Common myeloid progenitor, CD34-positive (primary cell): ENCODE measurements at regions not wholly inside any gene's neighbourhood (a gene's known extent, or its start where the extent isn't known, plus 50 kb on each side); places are given as distances from the start of the nearest gene placed in this dataset.
"Not testable (repeated sequence)": the region's sequence is repeated elsewhere in the genome, so short reads cannot be mapped to it uniquely, and the experiment has no call there.

Experiments
- CTCF ChIA-PET: fragments of 350-600 bp; sonication (Branson Sonifier 250); formaldehyde crosslinking; loops from one replicate; lab custom pipeline; 2021; ENCODE audit warnings: antibody characterized with exemption; lab: Charles Lee
- POLR2A ChIA-PET: fragments of 350-600 bp; sonication (Branson Sonifier 250); formaldehyde crosslinking; loops from one replicate; lab custom pipeline; 2021; ENCODE audit warnings: antibody characterized with exemption; lab: Charles Lee
- DNase-seq, 3 donors: peaks; one replicate each; pipeline versions ENCODE4 v3.0.0 to v3.0.0-alpha.2; 2013
- H3K27ac ChIP-seq, 2 experiments: 1 replicate in 1 of 2; 2 replicates in 1 of 2; pipeline ENCODE4 v1.7.0; 2013; ENCODE audit warnings: inconsistent platforms in 2 of 2, low read length in 2 of 2, mild to moderate bottlenecking in 2 of 2, low read depth in 1 of 2, moderate library complexity in 1 of 2; ENCODE audit not compliant: severe bottlenecking in 2 of 2, insufficient read depth in 1 of 2, poor library complexity in 1 of 2
- H3K27me3 ChIP-seq, 5 experiments: replicated peaks in 2 of 5; 1 replicate in 3 of 5; 2 replicates in 2 of 5; pipeline versions ENCODE4 v1.6.1 to v1.7.0; 2013; ENCODE audit warnings: low read length in 4 of 5, mild to moderate bottlenecking in 2 of 5, moderate library complexity in 2 of 5, inconsistent platforms in 1 of 5; ENCODE audit not compliant: insufficient read depth in 5 of 5, control insufficient read depth in 4 of 5
- H3K36me3 ChIP-seq, 4 experiments: 1 replicate in 2 of 4; 2 replicates in 2 of 4; pipeline versions ENCODE4 v1.6.1 to v1.7.0; 2013; ENCODE audit warnings: low read length in 3 of 4, control low read depth in 1 of 4, mild to moderate bottlenecking in 1 of 4; ENCODE audit not compliant: control insufficient read depth in 4 of 4, insufficient read depth in 4 of 4
- H3K4me1 ChIP-seq, 4 experiments: 1 replicate in 3 of 4; 2 replicates in 1 of 4; pipeline versions ENCODE4 v1.6.1 to v1.7.1; 2013; ENCODE audit warnings: low read length in 3 of 4, mild to moderate bottlenecking in 3 of 4, control low read depth in 1 of 4, inconsistent platforms in 1 of 4, moderate library complexity in 1 of 4; ENCODE audit not compliant: control insufficient read depth in 4 of 4, insufficient read depth in 4 of 4; ENCODE audit errors: control extremely low read depth in 1 of 4
- H3K4me3 ChIP-seq, 7 experiments: 1 replicate in 4 of 7; 2 replicates in 3 of 7; pipeline versions ENCODE4 v1.5.1 to v1.7.0; 2013; ENCODE audit warnings: mild to moderate bottlenecking in 7 of 7, low read length in 6 of 7, moderate library complexity in 6 of 7, inconsistent platforms in 2 of 7, low read depth in 2 of 7, control low read depth in 1 of 7; ENCODE audit not compliant: insufficient read depth in 4 of 7, control insufficient read depth in 1 of 7; ENCODE audit errors: extremely low read depth in 1 of 7
- H3K9me3 ChIP-seq, 5 experiments: 1 replicate in 4 of 5; 2 replicates in 1 of 5; pipeline versions ENCODE4 v1.6.1 to v1.7.1; 2013; ENCODE audit warnings: low read length in 4 of 5, mild to moderate bottlenecking in 2 of 5, inconsistent platforms in 1 of 5, low read depth in 1 of 5, moderate library complexity in 1 of 5; ENCODE audit not compliant: control insufficient read depth in 4 of 5, insufficient read depth in 2 of 5; ENCODE audit errors: control extremely low read depth in 1 of 5
- WGBS: methylation state at CpG from one replicate; pipeline ENCODE4 v1.1.5; 2013; ENCODE audit not compliant: insufficient coverage; 5-methylcytosine and 5-hydroxymethylcytosine counted together

GRCh38 chr9:64461885-64462284 is 823.1 kb downstream of the FOXD4L5 start:
- DNase-seq, CTCF ChIA-PET, H3K4me3 ChIP-seq, H3K36me3 ChIP-seq, H3K4me1 ChIP-seq, H3K27me3 ChIP-seq, H3K27ac ChIP-seq, POLR2A ChIA-PET, H3K9me3 ChIP-seq: not testable (repeated sequence)
- WGBS: no CpG with 5 or more reads among the region's 5 CpGs

- H3K27me3 ChIP-seq, POLR2A ChIA-PET, DNase-seq, H3K4me1 ChIP-seq, CTCF ChIA-PET, H3K9me3 ChIP-seq, H3K4me3 ChIP-seq, H3K36me3 ChIP-seq, H3K27ac ChIP-seq: not testable (repeated sequence)
- WGBS: 76% methylated on average over 2 of the region's 3 CpGs
These were observed 826.4 kb downstream of the FOXD4L5 start for GRCh38 chr9:64458642-64459041.

- H3K27me3 ChIP-seq, H3K4me1 ChIP-seq, POLR2A ChIA-PET, DNase-seq, H3K4me3 ChIP-seq, CTCF ChIA-PET, H3K9me3 ChIP-seq, H3K36me3 ChIP-seq, H3K27ac ChIP-seq: not testable (repeated sequence)
- no CpG with 5 or more reads among the region's 1 CpG for WGBS
These were observed 829.8 kb downstream of the FOXD4L5 start for GRCh38 chr9:64455107-64455648.

GRCh38 chr9:64452134-64452533 is 832.9 kb downstream of the FOXD4L5 start:
- WGBS: 67% methylated on average over 1 of the region's 2 CpGs
- DNase-seq, CTCF ChIA-PET, POLR2A ChIA-PET, H3K36me3 ChIP-seq, H3K4me3 ChIP-seq, H3K27ac ChIP-seq, H3K27me3 ChIP-seq, H3K4me1 ChIP-seq, H3K9me3 ChIP-seq: not testable (repeated sequence)

GRCh38 chr9:64450654-64451053 is 834.4 kb downstream of the FOXD4L5 start:
- H3K36me3 ChIP-seq, H3K4me1 ChIP-seq, DNase-seq, H3K9me3 ChIP-seq, H3K4me3 ChIP-seq, H3K27ac ChIP-seq, CTCF ChIA-PET, POLR2A ChIA-PET, H3K27me3 ChIP-seq: not testable (repeated sequence)
- WGBS: no CpG with 5 or more reads among the region's 5 CpGs

- H3K27me3 ChIP-seq, H3K4me3 ChIP-seq, H3K4me1 ChIP-seq, POLR2A ChIA-PET, H3K27ac ChIP-seq, H3K36me3 ChIP-seq, CTCF ChIA-PET, H3K9me3 ChIP-seq: not testable (repeated sequence)
- peak in 1 of 3 donors; percentile 8 for DNase-seq
- no CpG with 5 or more reads among the region's 2 CpGs for WGBS
These were observed 836.0 kb downstream of the FOXD4L5 start for GRCh38 chr9:64449025-64449424.

GRCh38 chr9:64444909-64445525 is 840.0 kb downstream of the FOXD4L5 start:
- H3K27me3 ChIP-seq, CTCF ChIA-PET: not testable (repeated sequence)

More at GRCh38 chr9:64444909-64445525, 840.0 kb downstream of the FOXD4L5 start:
- H3K9me3 ChIP-seq, DNase-seq, H3K36me3 ChIP-seq, H3K4me1 ChIP-seq, H3K4me3 ChIP-seq, H3K27ac ChIP-seq, POLR2A ChIA-PET: not testable (repeated sequence)
- 100% methylated on average over 1 of the region's 6 CpGs for WGBS
